ENCODE measurements at regions not wholly inside any gene's neighbourhood (a gene's known extent, or its start where the extent isn't known, plus 50 kb on each side); places are given as distances from the start of the nearest gene placed in this dataset.

GRCh38 chr3:82143661-82144412 lies 382.4 kb upstream of the GBE1 start:
- no peak for TF ChIP-seq CTCF (IDR thresholded peaks at IDR 0.05)
- no peak for TF ChIP-seq POLR2A (IDR thresholded peaks at IDR 0.05)

Measured in testis (tissue), 2 donors.